HEK293 (cell line): ENCODE measurements at regions not wholly inside any gene's neighbourhood (a gene's known extent, or its start where the extent isn't known, plus 50 kb on each side); places are given as distances from the start of the nearest gene placed in this dataset.

Experiments
- CTCF ChIA-PET: fragments of 350-600 bp; formaldehyde crosslinking; extraction: SDS; loops from one replicate; lab custom pipeline; 2021; ENCODE audit warnings: antibody characterized with exemption; lab: Yijun Ruan, JAX
- POLR2A ChIA-PET: fragments of 300-600 bp; formaldehyde crosslinking; extraction: SDS; loops from one replicate; lab custom pipeline; 2020; ENCODE audit warnings: antibody characterized with exemption, inconsistent platforms; lab: Yijun Ruan, JAX
- H3K27ac ChIP-seq: fragments of 200-500 bp; sonication (Bioruptor generic); 2 replicates; pipeline ENCODE4 v1.5.1; 2014; ENCODE audit warnings: low read depth, low read length, control low read depth, inconsistent platforms; ENCODE audit errors: extremely low read depth
- H3K36me3 ChIP-seq, 2 experiments: fragments of 200-500 bp in 1 of 2; sonication (Bioruptor generic) in 1 of 2; 1 replicate in 1 of 2; 2 replicates in 1 of 2; pipeline ENCODE4 v1.5.1; 2014 to 2017; ENCODE audit warnings: inconsistent platforms in 2 of 2, low read length in 2 of 2; ENCODE audit not compliant: control insufficient read depth in 2 of 2, insufficient read depth in 1 of 2
- H3K4me1 ChIP-seq: fragments of 200-500 bp; sonication (Bioruptor generic); 2 replicates; pipeline ENCODE4 v1.5.1; 2014; ENCODE audit warnings: mild to moderate bottlenecking, low read length, inconsistent platforms; ENCODE audit not compliant: control insufficient read depth, insufficient read depth
- H3K4me3 ChIP-seq: 2 replicates; pipeline ENCODE4 v1.5.1; 2011; ENCODE audit warnings: low read depth, mild to moderate bottlenecking, control low read depth, low read length, moderate library complexity
- H3K9me3 ChIP-seq: fragments of 200-500 bp; sonication (Bioruptor generic); 2 replicates; pipeline ENCODE4 v1.5.1; 2014; ENCODE audit warnings: low read depth, low read length, inconsistent platforms; ENCODE audit not compliant: control insufficient read depth, insufficient read depth
- GFI1B ChIP-seq: fragments of 450-650 bp; formaldehyde crosslinking; IDR thresholded peaks from 2 replicates; pipeline ENCODE4 v1.5.1; 2016; ENCODE audit warnings: missing biosample characterization, missing genetic modification characterization
- GLI2 ChIP-seq: fragments of 450-650 bp; formaldehyde crosslinking; IDR thresholded peaks from 2 replicates; pipeline ENCODE4; 2017; ENCODE audit warnings: missing biosample characterization, missing genetic modification characterization, low read depth, borderline replicate concordance
- GLIS1 ChIP-seq: fragments of 450-650 bp; formaldehyde crosslinking; IDR thresholded peaks from 2 replicates; pipeline ENCODE4 v1.5.1; 2016; ENCODE audit warnings: missing biosample characterization, missing genetic modification characterization
- GLIS2 ChIP-seq: fragments of 450-650 bp; formaldehyde crosslinking; IDR thresholded peaks from 2 replicates; pipeline ENCODE4 v1.5.1; 2016; ENCODE audit warnings: missing biosample characterization, missing genetic modification characterization
- KLF16 ChIP-seq: fragments of 450-650 bp; formaldehyde crosslinking; IDR thresholded peaks from 2 replicates; pipeline ENCODE4 v1.5.1; 2017; ENCODE audit warnings: missing biosample characterization, missing genetic modification characterization
- KLF9 ChIP-seq: fragments of 450-650 bp; formaldehyde crosslinking; IDR thresholded peaks from 2 replicates; pipeline ENCODE4 v1.5.1; 2016; ENCODE audit warnings: missing biosample characterization, missing genetic modification characterization, low read depth
- MEIS1 ChIP-seq: sonication (generic); formaldehyde crosslinking; IDR thresholded peaks from 2 replicates; pipeline ENCODE4 v1.8.1; 2022; ENCODE audit warnings: missing genetic modification reagents, mild to moderate bottlenecking, borderline replicate concordance
- OSR2 ChIP-seq: fragments of 450-650 bp; formaldehyde crosslinking; IDR thresholded peaks from 2 replicates; pipeline ENCODE4 v1.5.1; 2016; ENCODE audit warnings: missing biosample characterization, missing genetic modification characterization
- OVOL3 ChIP-seq: fragments of 450-650 bp; formaldehyde crosslinking; IDR thresholded peaks from 2 replicates; pipeline ENCODE4 v1.5.1; 2016; ENCODE audit warnings: missing biosample characterization, missing genetic modification characterization
- PRDM4 ChIP-seq: fragments of 450-650 bp; formaldehyde crosslinking; IDR thresholded peaks from 2 replicates; pipeline ENCODE4 v1.5.1; 2017; ENCODE audit warnings: missing biosample characterization, missing genetic modification characterization
- SP2 ChIP-seq: fragments of 450-650 bp; formaldehyde crosslinking; IDR thresholded peaks from 2 replicates; pipeline ENCODE4 v1.5.1; 2016; ENCODE audit warnings: missing biosample characterization, missing genetic modification characterization
- SP7 ChIP-seq: fragments of 450-650 bp; formaldehyde crosslinking; IDR thresholded peaks from 2 replicates; pipeline ENCODE4 v1.5.1; 2016; ENCODE audit warnings: missing biosample characterization, missing genetic modification characterization
- ZBTB21 ChIP-seq: fragments of 450-650 bp; formaldehyde crosslinking; IDR thresholded peaks from 2 replicates; pipeline ENCODE4 v1.5.1; 2017; ENCODE audit warnings: missing biosample characterization, missing genetic modification characterization
- ZBTB8A ChIP-seq: fragments of 450-650 bp; formaldehyde crosslinking; IDR thresholded peaks from 2 replicates; pipeline ENCODE4 v1.5.1; 2016; ENCODE audit warnings: missing biosample characterization, missing genetic modification characterization
- ZFHX2 ChIP-seq: fragments of 450-650 bp; formaldehyde crosslinking; conservative IDR thresholded peaks from 2 replicates; pipeline ENCODE4 v1.5.1; 2016; ENCODE audit warnings: missing biosample characterization, missing genetic modification characterization
- ZFP3 ChIP-seq: fragments of 450-650 bp; formaldehyde crosslinking; IDR thresholded peaks from 2 replicates; pipeline ENCODE4 v1.5.1; 2016; ENCODE audit warnings: low read depth, missing biosample characterization, missing genetic modification characterization
- ZNF19 ChIP-seq: fragments of 450-650 bp; formaldehyde crosslinking; IDR thresholded peaks from 2 replicates; pipeline ENCODE4; 2016; ENCODE audit warnings: missing biosample characterization, missing genetic modification characterization, low read depth
- ZNF202 ChIP-seq: fragments of 450-650 bp; formaldehyde crosslinking; IDR thresholded peaks from 2 replicates; pipeline ENCODE4 v1.5.1; 2016; ENCODE audit warnings: missing biosample characterization, missing genetic modification characterization, borderline replicate concordance
- ZNF366 ChIP-seq: fragments of 450-650 bp; formaldehyde crosslinking; conservative IDR thresholded peaks from 2 replicates; pipeline ENCODE4 v1.5.1; 2016; ENCODE audit warnings: missing biosample characterization, missing genetic modification characterization
- ZNF398 ChIP-seq: fragments of 450-650 bp; formaldehyde crosslinking; IDR thresholded peaks from 2 replicates; pipeline ENCODE4 v1.5.1; 2017; ENCODE audit warnings: missing biosample characterization, missing genetic modification characterization
- ZNF433 ChIP-seq: fragments of 450-650 bp; formaldehyde crosslinking; IDR thresholded peaks from 2 replicates; pipeline ENCODE4 v1.5.1; 2016; ENCODE audit warnings: missing biosample characterization, missing genetic modification characterization, low read depth
- ZNF514 ChIP-seq: fragments of 450-650 bp; formaldehyde crosslinking; IDR thresholded peaks from 2 replicates; pipeline ENCODE4 v1.5.1; 2016; ENCODE audit warnings: missing biosample characterization, missing genetic modification characterization
- ZNF530 ChIP-seq: fragments of 450-650 bp; formaldehyde crosslinking; IDR thresholded peaks from 2 replicates; pipeline ENCODE4 v1.5.1; 2016; ENCODE audit warnings: low read depth, missing biosample characterization, missing genetic modification characterization
- ZNF561 ChIP-seq: fragments of 450-650 bp; IDR thresholded peaks from 2 replicates; pipeline ENCODE4 v1.5.1; 2018; ENCODE audit warnings: missing biosample characterization, missing genetic modification characterization, borderline replicate concordance
- ZNF623 ChIP-seq: fragments of 450-650 bp; formaldehyde crosslinking; IDR thresholded peaks from 2 replicates; pipeline ENCODE4 v1.5.1; 2016; ENCODE audit warnings: missing biosample characterization, missing genetic modification characterization
- ZNF785 ChIP-seq: fragments of 450-650 bp; formaldehyde crosslinking; IDR thresholded peaks from 2 replicates; pipeline ENCODE4 v1.5.1; 2016; ENCODE audit warnings: missing biosample characterization, missing genetic modification characterization
- ZNF843 ChIP-seq: fragments of 450-650 bp; formaldehyde crosslinking; IDR thresholded peaks from 2 replicates; pipeline ENCODE4 v1.5.1; 2016; ENCODE audit warnings: missing biosample characterization, missing genetic modification characterization
- ZXDB ChIP-seq: fragments of 450-650 bp; formaldehyde crosslinking; IDR thresholded peaks from 2 replicates; pipeline ENCODE4 v1.5.1; 2016; ENCODE audit warnings: missing biosample characterization, missing genetic modification characterization
- TF ChIP-seq, protein P1 (sequence below): fragments of 450-650 bp; formaldehyde crosslinking; IDR thresholded peaks from 2 replicates; pipeline ENCODE4 v1.5.1; 2016; ENCODE audit warnings: missing biosample characterization, missing genetic modification characterization

DNA sequence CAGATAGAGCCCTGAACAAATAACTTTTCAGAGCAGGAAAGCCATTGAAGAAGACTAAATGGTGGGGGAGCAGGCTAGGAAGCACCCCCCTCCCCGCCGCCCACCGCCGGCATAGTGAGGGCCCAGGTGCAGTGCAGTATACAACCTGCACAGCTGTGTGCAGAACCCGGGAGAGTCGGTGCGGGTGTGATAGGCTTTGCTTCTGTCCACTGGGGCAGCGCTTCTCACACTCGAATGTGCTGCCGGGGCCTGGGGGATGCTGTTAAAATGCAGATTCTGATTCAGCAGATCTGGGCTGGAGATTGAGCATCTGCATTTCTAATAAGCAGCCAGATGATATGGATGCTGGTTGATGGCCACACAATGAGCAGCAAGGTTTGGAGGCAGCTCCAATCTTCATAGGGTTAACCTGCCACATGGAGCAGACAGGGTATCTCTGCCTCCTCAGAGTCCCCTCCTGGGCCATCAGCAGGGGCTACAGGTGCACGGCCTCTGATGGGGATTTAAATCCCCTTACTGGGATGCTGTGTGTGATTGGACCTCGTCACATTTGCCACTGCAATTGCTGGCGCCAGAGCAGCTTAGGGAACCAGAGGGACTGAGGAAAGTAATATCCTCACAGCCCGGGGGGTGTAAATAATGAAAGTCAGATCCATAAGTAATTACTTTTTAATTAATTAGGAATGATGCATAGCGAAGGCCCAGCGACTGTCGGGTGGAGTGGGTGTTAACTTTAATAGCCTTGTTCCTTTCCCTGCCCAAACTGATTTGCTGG is 172.0 kb upstream of the RPL38 start (continued):
- no peak for TF ChIP-seq ZNF843 (tag by site-specific recombination)

- Histone ChIP-seq H3K4me1 (no peaks in the 10 kb centered on the region), H3K9me3 (no peaks in the 10 kb centered on the region), H3K36me3 (no peaks in the 10 kb centered on the region), H3K4me3 (no peak overlapping the region), H3K27ac (no peak overlapping the region)
- TF ChIP-seq PRDM4 (tag by site-specific recombination) = no peak
- TF ChIP-seq SP2 (tag by site-specific recombination) = no peak
- no peak for TF ChIP-seq ZNF433 (tag by site-specific recombination)
- TF ChIP-seq ZXDB (tag by site-specific recombination) = no peak
- TF ChIP-seq ZNF366 (tag by site-specific recombination) = no peak
- TF ChIP-seq GLI2 (tag by site-specific recombination) = no peak
- TF ChIP-seq ZNF561 = no peak
- no peak for TF ChIP-seq ZNF19 (tag by site-specific recombination)
- TF ChIP-seq ZNF202 (tag by site-specific recombination) = no peak
- TF ChIP-seq, protein P1, sequence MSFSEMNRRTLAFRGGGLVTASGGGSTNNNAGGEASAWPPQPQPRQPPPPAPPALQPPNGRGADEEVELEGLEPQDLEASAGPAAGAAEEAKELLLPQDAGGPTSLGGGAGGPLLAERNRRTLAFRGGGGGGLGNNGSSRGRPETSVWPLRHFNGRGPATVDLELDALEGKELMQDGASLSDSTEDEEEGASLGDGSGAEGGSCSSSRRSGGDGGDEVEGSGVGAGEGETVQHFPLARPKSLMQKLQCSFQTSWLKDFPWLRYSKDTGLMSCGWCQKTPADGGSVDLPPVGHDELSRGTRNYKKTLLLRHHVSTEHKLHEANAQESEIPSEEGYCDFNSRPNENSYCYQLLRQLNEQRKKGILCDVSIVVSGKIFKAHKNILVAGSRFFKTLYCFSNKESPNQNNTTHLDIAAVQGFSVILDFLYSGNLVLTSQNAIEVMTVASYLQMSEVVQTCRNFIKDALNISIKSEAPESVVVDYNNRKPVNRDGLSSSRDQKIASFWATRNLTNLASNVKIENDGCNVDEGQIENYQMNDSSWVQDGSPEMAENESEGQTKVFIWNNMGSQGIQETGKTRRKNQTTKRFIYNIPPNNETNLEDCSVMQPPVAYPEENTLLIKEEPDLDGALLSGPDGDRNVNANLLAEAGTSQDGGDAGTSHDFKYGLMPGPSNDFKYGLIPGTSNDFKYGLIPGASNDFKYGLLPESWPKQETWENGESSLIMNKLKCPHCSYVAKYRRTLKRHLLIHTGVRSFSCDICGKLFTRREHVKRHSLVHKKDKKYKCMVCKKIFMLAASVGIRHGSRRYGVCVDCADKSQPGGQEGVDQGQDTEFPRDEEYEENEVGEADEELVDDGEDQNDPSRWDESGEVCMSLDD (tag by site-specific recombination) = no peak
- TF ChIP-seq MEIS1 (CRISPR knock-in tag) = no peak
- no peak for TF ChIP-seq ZNF530 (tag by site-specific recombination)
- TF ChIP-seq ZNF623 (tag by site-specific recombination) = no peak
- no peak for TF ChIP-seq ZFP3
- no peak for TF ChIP-seq GFI1B (tag by site-specific recombination)
- TF ChIP-seq ZFHX2 (tag by site-specific recombination) = no peak
- ChIA-PET CTCF (interaction anchor here (0.6 kb wide), 1 partner anchor 422 kb away, joined by 3 read pairs; no protein-coding TSS in a partner anchor), POLR2A (no interaction called here)
Observed at GRCh38 chr17:74032222-74032621, 171.3 kb upstream of the RPL38 start.

DNA sequence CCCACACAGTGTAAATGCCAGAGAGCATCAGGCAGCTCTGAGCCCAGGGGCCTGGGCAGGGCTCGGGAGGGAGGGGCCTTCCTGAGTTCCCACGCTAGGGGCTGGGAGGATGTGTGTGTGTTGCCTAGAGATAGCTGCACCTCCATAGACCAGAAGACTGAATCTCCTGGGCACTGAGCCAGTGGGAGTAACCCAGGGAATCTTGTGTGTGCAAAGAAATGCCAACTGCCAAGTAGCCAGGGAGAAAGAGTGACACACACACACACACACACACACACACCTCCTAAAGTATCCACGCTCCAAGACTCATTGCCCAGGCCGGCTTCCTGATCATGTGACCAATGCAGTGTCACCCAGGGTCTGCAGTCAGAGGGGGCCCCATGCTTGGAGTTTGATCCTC is 166.2 kb upstream of the RPL38 start:
- Histone ChIP-seq H3K4me3 (no peak overlapping the region), H3K36me3 (no peaks in the 10 kb centered on the region), H3K27ac (no peak overlapping the region), H3K4me1 (no peaks in the 10 kb centered on the region), H3K9me3 (no peaks in the 10 kb centered on the region)
- CTCF ChIA-PET = interaction anchor here (1.2 to 1.8 kb wide), 3 partner anchors 8 to 38 kb away, joined by 4 to 7 read pairs (median 4); no protein-coding TSS in a partner anchor
- POLR2A ChIA-PET = no interaction called here
- no peak for TF ChIP-seq OVOL3 (tag by site-specific recombination)
- TF ChIP-seq ZNF785 (tag by site-specific recombination) = no peak
- 0 out of 2 replicates have a peak, but pooled peaks have one; percentile 34 for TF ChIP-seq SP7 (tag by site-specific recombination)
- TF ChIP-seq OSR2 = no peak
- TF ChIP-seq ZBTB21 (tag by site-specific recombination) = no peak
- TF ChIP-seq ZNF398 (tag by site-specific recombination) = peak; percentile 81
- TF ChIP-seq KLF16 = no peak
- TF ChIP-seq ZBTB8A (tag by site-specific recombination) = no peak
- TF ChIP-seq GLIS2 = 0 out of 2 replicates have a peak, but pooled peaks have one; percentile 13
- peak; percentile 37 for TF ChIP-seq GLIS1
- TF ChIP-seq KLF9 (tag by site-specific recombination) = no peak
- TF ChIP-seq ZNF514 (tag by site-specific recombination) = no peak
